ENCODE measurements at regions not wholly inside any gene's neighbourhood (a gene's known extent, or its start where the extent isn't known, plus 50 kb on each side); places are given as distances from the start of the nearest gene placed in this dataset.
"Not testable (repeated sequence)": the region's sequence is repeated elsewhere in the genome, so short reads cannot be mapped to it uniquely, and the experiment has no call there.

- no peak for TF ChIP-seq CTCF (conservative IDR thresholded peaks at IDR 0.05)
- no peak overlapping the region for H3K27ac ChIP-seq
Observed at GRCh38 chrX:7486505-7486904, 338.6 kb upstream of the PUDP start.

GRCh38 chrX:7485061-7485460 lies 337.1 kb upstream of the PUDP start:
- H3K27ac ChIP-seq, result no peak overlapping the region

GRCh38 chrX:7480721-7481120 lies 332.8 kb upstream of the PUDP start:
- TF ChIP-seq CTCF (conservative IDR thresholded peaks at IDR 0.05), result no peak
- H3K27ac ChIP-seq, result no peak overlapping the region

More at GRCh38 chrX:7485061-7485460, 337.1 kb upstream of the PUDP start:
- TF ChIP-seq CTCF (conservative IDR thresholded peaks at IDR 0.05), result no peak

- H3K27ac ChIP-seq, result no peak overlapping the region
- no peak for TF ChIP-seq CTCF (conservative IDR thresholded peaks at IDR 0.05)
Observed at GRCh38 chrX:7462110-7462509, 314.2 kb upstream of the PUDP start.

GRCh38 chrX:7461051-7461450 lies 313.1 kb upstream of the PUDP start:
- H3K27ac ChIP-seq, result not testable (repeated sequence)

- no peak for TF ChIP-seq CTCF (conservative IDR thresholded peaks at IDR 0.05)
- H3K27ac ChIP-seq, result no peak overlapping the region
Observed at GRCh38 chrX:7447801-7448499, 300.0 kb upstream of the PUDP start.

GRCh38 chrX:7446815-7447214 lies 298.9 kb upstream of the PUDP start:
- TF ChIP-seq CTCF (conservative IDR thresholded peaks at IDR 0.05), result no peak

GRCh38 chrX:7444967-7445366 lies 297.0 kb upstream of the PUDP start:
- H3K27ac ChIP-seq, result no peak overlapping the region
- TF ChIP-seq CTCF (conservative IDR thresholded peaks at IDR 0.05), result no peak

More at GRCh38 chrX:7446815-7447214, 298.9 kb upstream of the PUDP start:
- no peak overlapping the region for H3K27ac ChIP-seq
